Endothelial cell of umbilical vein (primary cell): ENCODE measurements at regions not wholly inside any gene's neighbourhood (a gene's known extent, or its start where the extent isn't known, plus 50 kb on each side); places are given as distances from the start of the nearest gene placed in this dataset.

ENCODE experiments used
- BruUV-seq: library from RNA; stranded (reverse); fragments of 400-500 nt; replicated peaks from 2 replicates; lab custom pipeline; 2021; lab: Mats Ljungman, UMichigan
- CTCF ChIA-PET: fragments of 300-600, 350-600 bp; sonication (Branson Sonifier 250); formaldehyde crosslinking; loops from one replicate; lab custom pipeline; 2021; ENCODE audit warnings: antibody characterized with exemption, inconsistent platforms; lab: Charles Lee
- POLR2A ChIA-PET: fragments of 300-600, 350-600 bp; sonication (Branson Sonifier 250); formaldehyde crosslinking; loops from one replicate; lab custom pipeline; 2021; ENCODE audit warnings: antibody characterized with exemption, inconsistent platforms; lab: Charles Lee
- DNase-seq: peaks from one replicate; pipeline ENCODE4 v3.0.0-alpha.2; 2011; ENCODE audit warnings: low read depth, low spot score
- FAIRE-seq: peaks from 2 replicates; lab custom pipeline; 2011; peaks lifted over from hg19 to GRCh38; lab: Jason Lieb, UNC
- H2AFZ ChIP-seq: 2 replicates; pipeline ENCODE4 v1.6.0; 2012; ENCODE audit warnings: low read depth, low read length, control low read depth, inconsistent platforms
- H3K27ac ChIP-seq: 2 replicates; pipeline ENCODE4 v1.5.1; 2011; ENCODE audit warnings: low read depth, mild to moderate bottlenecking, control low read depth, low read length, moderate library complexity; ENCODE audit not compliant: insufficient read depth
- H3K27me3 ChIP-seq, 2 experiments: 2 replicates each; pipeline versions ENCODE4 v1.6.0 to v1.6.1; 2011; ENCODE audit warnings: low read length in 2 of 2, mixed read lengths in 1 of 2; ENCODE audit not compliant: control insufficient read depth in 2 of 2, insufficient read depth in 2 of 2
- H3K36me3 ChIP-seq, 2 experiments: 2 replicates in 1 of 2; 3 replicates in 1 of 2; pipeline ENCODE4 v1.5.1; 2011; ENCODE audit warnings: low read length in 2 of 2, mild to moderate bottlenecking in 1 of 2, moderate library complexity in 1 of 2; ENCODE audit not compliant: control insufficient read depth in 2 of 2, insufficient read depth in 2 of 2; ENCODE audit errors: extremely low read depth in 1 of 2
- H3K4me1 ChIP-seq: 3 replicates; pipeline ENCODE4 v1.5.1; 2011; ENCODE audit warnings: mild to moderate bottlenecking, low read length; ENCODE audit not compliant: control insufficient read depth, insufficient read depth; ENCODE audit errors: extremely low read depth
- H3K4me2 ChIP-seq: 2 replicates; pipeline ENCODE4 v1.6.1; 2011; ENCODE audit warnings: low read length, control low read depth, mixed read lengths; ENCODE audit not compliant: insufficient read depth
- H3K4me3 ChIP-seq, 3 experiments: fragments of 200-600 bp in 1 of 3; sonication (generic), shearing (Covaris generic) in 1 of 3; replicated peaks in 1 of 3; 2 replicates each; pipeline ENCODE4 v1.5.1; 2011 to 2016; ENCODE audit warnings: control low read depth in 3 of 3, low read length in 3 of 3, mild to moderate bottlenecking in 2 of 3, inconsistent platforms in 1 of 3, low read depth in 1 of 3, moderate library complexity in 1 of 3; ENCODE audit not compliant: insufficient read depth in 1 of 3
- H3K79me2 ChIP-seq: 2 replicates; pipeline ENCODE4 v1.6.0; 2012; ENCODE audit warnings: low read length, inconsistent platforms; ENCODE audit not compliant: control insufficient read depth, insufficient read depth
- H3K9ac ChIP-seq: replicated peaks from 2 replicates; pipeline ENCODE3; 2011; ENCODE audit warnings: low read length, control low read depth; ENCODE audit not compliant: insufficient read depth; ENCODE audit errors: extremely low read depth
- H3K9me1 ChIP-seq: replicated peaks from 3 replicates; pipeline ENCODE4 v1.6.0; 2011; ENCODE audit warnings: mild to moderate bottlenecking, low read length; ENCODE audit not compliant: control insufficient read depth, insufficient read depth; ENCODE audit errors: extremely low read depth
- H3K9me3 ChIP-seq: replicated peaks from 2 replicates; pipeline ENCODE4 v1.5.1; 2012; ENCODE audit warnings: low read length, inconsistent platforms; ENCODE audit not compliant: control insufficient read depth, insufficient read depth
- H4K20me1 ChIP-seq: replicated peaks from 2 replicates; pipeline ENCODE3; 2011; ENCODE audit warnings: mild to moderate bottlenecking, low read length; ENCODE audit not compliant: control insufficient read depth, insufficient read depth; ENCODE audit errors: extremely low read depth
- CTCF ChIP-seq, 2 donors: IDR thresholded peaks; 1 replicate in 1 of 2; 2 replicates in 1 of 2; pipeline ENCODE4 v1.5.1; 2011; ENCODE audit warnings: low read length in 2 of 2, mild to moderate bottlenecking in 2 of 2, moderate library complexity in 2 of 2, control low read depth in 1 of 2, inconsistent platforms in 1 of 2, low read depth in 1 of 2; ENCODE audit not compliant: insufficient read depth in 1 of 2; ENCODE audit errors: extremely low read depth in 1 of 2
- EZH2 ChIP-seq: IDR thresholded peaks from 2 replicates; pipeline ENCODE4 v1.6.1; 2012; ENCODE audit warnings: borderline replicate concordance, low read depth, mild to moderate bottlenecking, moderate library complexity, low read length, inconsistent platforms; ENCODE audit not compliant: severe bottlenecking
- FOS ChIP-seq: IDR thresholded peaks from 2 replicates; pipeline ENCODE4 v1.6.1; 2011; ENCODE audit warnings: mild to moderate bottlenecking, low read length, moderate library complexity, borderline replicate concordance; ENCODE audit not compliant: insufficient read depth
- GATA2 ChIP-seq: IDR thresholded peaks from 2 replicates; pipeline ENCODE4 v1.7.0; 2011; ENCODE audit warnings: low read depth, mild to moderate bottlenecking, moderate library complexity, mixed read lengths, low read length; ENCODE audit not compliant: insufficient read length, insufficient read depth
- JUN ChIP-seq: IDR thresholded peaks from 2 replicates; pipeline ENCODE4 v1.6.1; 2011; ENCODE audit warnings: borderline replicate concordance, low read depth; ENCODE audit not compliant: insufficient read length, insufficient read depth
- MAX ChIP-seq: IDR thresholded peaks from 2 replicates; pipeline ENCODE4 v1.6.1; 2011; ENCODE audit not compliant: insufficient read depth, insufficient read length
- MYC ChIP-seq: IDR thresholded peaks from one replicate; pipeline ENCODE4 v1.6.1; 2011; ENCODE audit warnings: mild to moderate bottlenecking, low read depth, low read length
- POLR2A ChIP-seq: IDR thresholded peaks from 2 replicates; pipeline ENCODE4 v1.6.1; 2012; ENCODE audit warnings: low read depth, mild to moderate bottlenecking, control low read depth, low read length
- POLR2AphosphoS5 ChIP-seq: IDR thresholded peaks from 2 replicates; pipeline ENCODE4 v1.6.1; 2012; ENCODE audit warnings: low read depth, mild to moderate bottlenecking, control low read depth, low read length, moderate library complexity; ENCODE audit not compliant: insufficient read depth
- dilution Hi-C: fragments of 300-500 bp; cut with MboI; formaldehyde crosslinking; loops from one replicate; pipeline ENCODE4 v1.15.0; 2019; ENCODE audit warnings: low sequenced_read_pairs; ENCODE audit not compliant: extremely low pct_ligation_motif_present
- intact Hi-C: fragments of 100-400 bp; cut with micrococcal nuclease; formaldehyde crosslinking; loops from one replicate; pipeline ENCODE4 v1.10.0; 2022

GRCh38 chr6:92945799-92946198 lies 473.6 kb downstream of the EPHA7 start:
- no peaks in the 10 kb centered on the region for H3K36me3 ChIP-seq
- H4K20me1 ChIP-seq: no peaks in the 10 kb centered on the region
- POLR2A ChIA-PET: no interaction called here
- intact Hi-C loops: no loop called here
- H3K9me3 ChIP-seq: no peaks in the 10 kb centered on the region
- FAIRE-seq (no peak), DNase-seq (peak; percentile 17)
- H3K27me3 ChIP-seq: no peaks in the 10 kb centered on the region
- no peak overlapping the region for H3K9ac ChIP-seq
- CTCF ChIA-PET: no interaction called here
- H3K79me2 ChIP-seq: no peaks in the 10 kb centered on the region
- H2AFZ ChIP-seq: no peak overlapping the region
- H3K9me1 ChIP-seq: no peaks in the 10 kb centered on the region
- H3K27ac ChIP-seq: no peak overlapping the region
- TF ChIP-seq JUN: no peak
- no peak for TF ChIP-seq CTCF (IDR thresholded peaks at IDR 0.05; ENCODE audit: extremely low read depth in 1 of 2, insufficient read depth in 1 of 2, low read depth in 1 of 2, low read length in 2 of 2)
- TF ChIP-seq POLR2AphosphoS5: no peak
- TF ChIP-seq MAX: no peak
- no peak for TF ChIP-seq MYC
- no peak for TF ChIP-seq POLR2A
- peak; percentile 68 for TF ChIP-seq FOS
- TF ChIP-seq EZH2: no peak
- peak; percentile 43 for TF ChIP-seq GATA2
- no peak overlapping the region for H3K4me2 ChIP-seq
- no peak overlapping the region for H3K4me3 ChIP-seq
- dilution Hi-C loops: no loop called here
- BruUV-seq: no TSS peak
- H3K4me1 ChIP-seq: no peaks in the 10 kb centered on the region
